Globus pallidus (tissue), 1 donor: ENCODE measurements at regions not wholly inside any gene's neighbourhood (a gene's known extent, or its start where the extent isn't known, plus 50 kb on each side); places are given as distances from the start of the nearest gene placed in this dataset.

Experiments used
- DNase-seq: peaks from one replicate; pipeline ENCODE4 v3.0.0-alpha.2; 2015; ENCODE audit warnings: low spot score

- no peak for DNase-seq
Measured at GRCh38 chr10:31145986-31146385, 114.3 kb upstream of the ZNF438 start.

GRCh38 chr10:31146491-31147209 is 115.0 kb upstream of the ZNF438 start:
- DNase-seq: no peak

DNA sequence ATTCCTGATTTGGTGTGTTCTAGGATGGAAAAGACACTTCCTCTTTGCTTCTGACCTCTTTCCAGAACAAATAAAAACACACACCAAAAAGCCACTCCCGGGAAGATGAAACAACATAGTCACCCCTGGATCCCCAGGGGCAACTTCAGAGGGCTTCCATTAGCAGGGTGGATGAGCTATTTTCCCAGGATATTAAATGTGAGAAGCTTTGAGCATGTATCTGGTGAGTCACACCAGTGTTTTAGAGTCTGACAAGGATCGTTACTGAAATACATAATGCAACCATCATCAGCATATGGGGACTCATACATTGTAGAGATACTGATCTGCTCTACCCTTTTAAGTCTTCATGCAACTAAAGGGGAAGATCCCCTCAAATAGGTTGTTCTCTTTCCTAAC is 115.5 kb upstream of the ZNF438 start:
- DNase-seq: no peak

GRCh38 chr10:31148951-31149350 is 117.3 kb upstream of the ZNF438 start:
- DNase-seq: no peak

DNA sequence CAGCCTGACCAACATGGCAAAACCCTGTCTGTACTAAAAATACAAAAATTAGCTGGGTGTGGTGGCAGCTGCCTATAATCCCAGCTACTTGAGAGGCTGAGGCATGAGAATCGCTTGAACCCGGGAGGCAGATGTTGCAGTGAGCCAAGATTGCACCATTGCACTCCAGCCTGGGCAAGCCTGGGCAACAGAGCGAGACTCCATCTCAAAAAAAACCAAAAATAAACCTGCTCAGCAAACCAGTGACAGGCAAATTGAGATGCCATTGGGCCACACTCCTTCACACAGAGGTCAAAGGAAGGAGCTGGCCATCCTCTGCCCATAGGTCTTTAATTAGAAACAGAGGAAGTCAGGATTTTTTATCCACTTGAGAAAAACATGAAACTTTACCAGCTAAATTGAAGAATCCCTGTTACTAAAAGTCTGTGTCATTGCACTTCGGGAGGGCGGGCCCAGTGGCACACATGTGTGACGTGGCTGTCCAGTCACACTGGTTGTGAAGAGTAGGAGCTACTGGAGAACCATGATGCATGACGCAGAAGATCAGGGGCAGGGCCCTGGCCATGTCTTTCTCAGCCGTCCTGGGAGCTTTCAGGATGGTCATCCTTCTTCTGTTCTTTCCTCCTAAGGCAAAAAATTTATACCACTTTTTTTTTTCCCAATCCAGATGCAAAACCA is 118.3 kb upstream of the ZNF438 start:
- no peak for DNase-seq

DNA sequence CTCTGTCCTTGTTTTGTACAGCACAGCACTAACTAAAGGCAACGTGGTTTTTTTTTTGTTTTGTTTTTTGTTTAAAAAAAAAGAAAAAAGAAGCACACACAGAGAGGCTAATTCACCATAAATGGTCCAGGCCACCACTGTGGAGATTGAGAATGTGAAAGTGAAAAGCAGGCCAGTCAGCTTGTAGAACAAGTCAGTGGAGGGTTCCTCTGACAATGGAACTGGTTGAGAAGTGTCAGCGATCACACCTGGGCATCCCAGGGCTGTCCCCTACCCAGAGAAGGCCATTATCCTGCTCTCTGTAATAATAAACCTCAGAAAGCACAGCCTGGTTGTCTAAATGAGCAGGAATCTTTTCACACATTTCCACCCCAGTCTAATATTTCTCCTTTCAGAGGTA is 119.6 kb upstream of the ZNF438 start:
- no peak for DNase-seq

- DNase-seq: no peak
Measured at GRCh38 chr10:31152421-31153135, 120.9 kb upstream of the ZNF438 start.

DNA sequence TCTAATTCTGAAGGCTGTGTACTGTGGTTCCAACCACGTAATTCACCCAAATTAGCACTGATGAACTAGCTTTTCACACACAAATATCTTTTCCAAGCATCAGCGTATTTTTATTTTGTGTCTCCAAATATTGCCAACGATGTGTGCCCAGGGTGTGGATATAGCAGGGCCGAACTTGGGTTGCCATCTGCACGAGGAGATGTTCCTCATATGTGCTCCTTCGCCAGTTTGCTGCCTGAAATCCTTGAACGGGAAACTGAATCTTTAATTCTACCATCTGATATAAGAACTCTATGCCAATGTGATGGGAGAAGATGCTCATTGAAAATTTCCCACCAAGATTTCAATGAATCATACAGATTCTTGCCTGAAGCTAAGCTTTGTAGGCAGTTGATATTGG is 121.5 kb upstream of the ZNF438 start:
- DNase-seq: no peak

- no peak for DNase-seq
Measured at GRCh38 chr10:31153692-31154091, 122.0 kb upstream of the ZNF438 start.

DNA sequence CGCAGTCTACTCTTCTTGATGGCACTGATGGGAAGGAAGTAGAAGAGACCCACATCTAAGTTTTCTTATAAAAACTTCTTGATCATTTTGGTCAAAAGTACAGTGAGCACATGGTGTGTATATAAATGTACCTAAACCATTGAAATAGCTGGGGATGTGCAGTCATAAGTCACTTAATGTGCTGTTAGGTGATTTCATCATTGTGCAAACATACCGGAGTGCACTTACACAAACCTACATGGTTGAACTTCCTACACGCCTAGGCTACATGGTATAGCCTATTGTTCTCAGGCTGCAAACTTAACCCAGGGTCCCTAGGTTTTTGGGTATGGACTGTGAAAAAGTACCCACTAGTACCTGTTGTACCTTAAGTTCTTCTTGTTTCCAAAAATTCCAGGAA is 123.3 kb upstream of the ZNF438 start:
- no peak for DNase-seq

DNA sequence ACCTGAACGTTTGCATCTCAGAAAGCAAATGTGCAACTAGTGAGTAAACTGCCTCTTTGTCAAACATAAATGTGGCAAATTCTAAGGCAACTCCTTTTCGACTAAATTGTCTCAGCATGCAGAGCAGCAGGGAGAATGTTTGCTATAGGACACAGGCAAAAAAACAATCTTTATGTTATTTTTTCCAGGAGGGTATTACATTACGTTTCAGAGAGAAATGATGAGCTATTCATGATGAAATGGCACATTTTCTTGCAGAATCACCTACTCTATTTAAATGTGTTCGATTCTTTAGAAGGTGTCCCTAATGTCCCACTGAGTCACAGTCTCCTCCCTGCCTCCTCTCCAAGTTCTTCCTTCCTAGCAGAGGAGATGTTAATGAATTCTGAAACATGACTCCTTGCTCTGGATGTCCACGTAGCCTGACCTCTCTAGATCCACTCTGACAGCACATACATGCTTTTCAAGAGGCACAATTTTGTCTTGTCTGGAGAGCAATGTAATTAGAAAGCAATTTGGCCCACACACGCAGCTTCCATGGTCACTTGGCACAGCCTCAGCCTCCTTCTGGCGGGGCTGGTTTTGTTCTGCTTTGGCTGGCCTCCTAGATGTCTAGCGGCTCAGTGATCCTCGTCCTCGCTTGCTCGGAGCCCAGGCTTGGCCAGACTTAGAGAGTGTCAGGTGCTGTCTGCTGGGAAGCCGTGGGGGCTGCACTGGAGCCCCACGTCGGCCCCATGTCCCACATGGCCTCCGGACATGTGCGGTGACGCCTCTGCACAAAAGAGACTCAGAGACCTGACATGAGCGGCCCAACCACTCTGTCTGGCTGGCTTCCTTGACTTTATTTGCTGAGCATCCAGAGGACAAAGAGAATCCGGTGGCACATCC is 125.7 kb upstream of the ZNF438 start:
- DNase-seq: peak; percentile 66

DNA sequence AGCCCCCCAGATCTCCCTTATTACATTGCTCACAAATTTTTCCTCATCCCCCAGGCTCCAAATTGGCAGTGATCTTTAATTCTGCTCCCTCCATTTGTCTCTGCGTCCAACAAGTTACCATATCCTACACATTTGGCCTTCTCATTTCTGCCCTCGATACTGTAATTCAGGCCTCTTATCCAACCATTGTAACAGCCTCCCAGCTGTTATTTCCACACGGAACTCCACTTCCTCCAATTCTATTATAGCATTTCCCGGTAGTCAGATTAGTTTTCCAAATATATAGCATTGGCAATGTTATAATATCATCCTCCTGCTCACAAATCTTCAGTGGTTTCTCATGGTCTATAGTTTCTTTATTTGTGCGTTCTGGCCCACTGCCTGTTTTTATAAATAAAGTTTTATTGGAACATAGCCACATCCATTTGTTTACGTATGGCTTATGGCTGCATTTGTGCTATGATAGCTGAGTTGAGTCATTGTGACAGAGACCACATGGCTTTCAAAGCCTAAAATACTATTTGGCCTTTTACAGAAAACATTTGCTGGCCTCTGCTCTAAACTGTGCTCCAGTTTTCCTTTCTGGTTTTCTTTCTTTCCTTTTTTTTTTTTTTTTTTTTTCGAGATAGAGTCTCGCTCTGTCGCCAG is 126.5 kb upstream of the ZNF438 start:
- no peak for DNase-seq

DNA sequence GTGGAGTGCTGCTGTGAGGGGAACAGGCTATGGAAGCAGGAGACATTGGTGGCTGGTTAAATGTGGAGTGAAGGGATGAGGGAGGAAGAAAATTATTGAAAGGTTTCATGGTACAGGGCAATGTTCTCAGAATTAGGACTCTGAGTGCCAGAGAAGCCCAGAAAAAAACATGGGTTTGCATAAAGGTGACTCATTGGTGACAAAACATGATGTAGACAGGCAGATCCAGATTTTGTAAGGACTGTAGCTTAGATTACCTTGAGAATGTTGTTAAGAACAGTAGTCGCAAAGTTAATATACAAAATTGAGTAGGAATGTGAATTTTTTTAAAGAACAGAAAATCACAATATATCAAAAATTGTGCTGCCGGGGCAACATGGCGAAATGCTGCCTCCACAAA is 134.9 kb upstream of the ZNF438 start:
- no peak for DNase-seq

DNA sequence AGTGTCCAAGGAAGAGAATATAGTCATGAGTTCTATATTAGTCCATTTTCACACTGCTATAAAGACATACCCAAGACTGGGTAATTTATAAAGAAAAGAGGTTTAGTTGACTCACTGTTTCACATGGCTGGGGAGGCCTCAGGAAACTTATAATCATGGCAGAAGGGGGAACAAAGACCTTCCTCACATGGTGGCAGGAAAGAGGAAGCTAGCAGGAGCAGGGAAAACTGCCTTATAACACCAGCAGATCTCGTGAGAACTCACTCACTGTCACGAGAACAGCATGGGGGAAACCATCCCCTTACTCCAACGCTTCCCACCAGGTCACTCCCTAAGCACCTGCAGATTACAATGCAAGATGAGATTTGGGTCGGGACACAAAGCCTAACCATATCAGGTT is 139.0 kb upstream of the ZNF438 start:
- DNase-seq: no peak

DNA sequence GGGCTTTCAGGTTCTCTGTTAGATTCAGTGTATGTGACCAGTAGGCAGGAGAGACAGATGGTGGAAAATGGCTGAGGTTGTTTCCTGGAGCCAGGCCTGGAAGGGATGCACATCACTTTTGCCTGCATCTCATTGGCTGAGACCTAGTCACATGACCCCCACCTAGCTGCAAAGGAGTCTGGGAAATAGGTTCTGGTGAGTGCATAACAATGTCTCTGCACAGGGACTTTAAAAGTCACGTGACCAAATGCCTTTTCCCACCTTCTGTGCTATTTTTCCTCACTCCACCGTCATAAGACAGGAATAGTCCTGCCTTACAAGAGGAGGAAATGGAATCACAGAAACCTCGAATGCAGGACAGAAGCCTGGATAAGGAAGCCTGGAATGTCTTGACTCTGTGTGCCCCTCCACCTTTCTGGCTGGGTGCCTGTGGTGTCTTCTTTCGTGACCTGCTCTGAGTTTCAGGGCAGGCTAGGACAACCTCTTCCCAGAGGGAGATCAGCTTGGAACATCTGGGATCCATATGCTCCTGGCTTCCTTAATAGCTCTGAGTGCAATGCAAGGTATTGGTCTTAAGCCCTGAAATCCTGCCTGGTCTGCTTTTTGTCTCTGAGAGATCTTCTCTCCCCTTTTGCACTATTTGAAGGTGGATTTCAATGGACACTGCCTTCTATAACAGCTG is 139.9 kb upstream of the ZNF438 start:
- DNase-seq: no peak

DNA sequence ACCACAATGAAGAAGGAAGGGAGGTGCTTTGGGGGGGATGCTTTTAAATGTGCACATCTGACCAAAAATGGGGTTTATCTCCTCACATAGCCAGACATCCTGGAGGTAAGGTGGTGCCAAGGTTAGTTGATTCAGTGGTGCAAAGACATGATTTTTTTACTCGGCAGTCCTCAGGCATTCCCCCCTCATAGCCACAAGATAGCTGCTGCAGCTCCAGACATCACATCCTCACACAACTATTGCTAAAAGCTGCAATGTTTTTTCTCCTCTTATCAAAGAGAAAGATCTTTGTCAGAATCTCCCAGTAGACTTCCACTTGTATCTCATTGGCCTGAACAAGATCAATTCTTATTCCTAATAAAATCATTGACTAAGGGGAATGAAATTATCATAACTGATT is 141.3 kb upstream of the ZNF438 start:
- DNase-seq: no peak

GRCh38 chr10:31173752-31174151 is 142.1 kb upstream of the ZNF438 start:
- no peak for DNase-seq

GRCh38 chr10:31179091-31179680 is 139.8 kb upstream of the ZEB1 start:
- no peak for DNase-seq

DNA sequence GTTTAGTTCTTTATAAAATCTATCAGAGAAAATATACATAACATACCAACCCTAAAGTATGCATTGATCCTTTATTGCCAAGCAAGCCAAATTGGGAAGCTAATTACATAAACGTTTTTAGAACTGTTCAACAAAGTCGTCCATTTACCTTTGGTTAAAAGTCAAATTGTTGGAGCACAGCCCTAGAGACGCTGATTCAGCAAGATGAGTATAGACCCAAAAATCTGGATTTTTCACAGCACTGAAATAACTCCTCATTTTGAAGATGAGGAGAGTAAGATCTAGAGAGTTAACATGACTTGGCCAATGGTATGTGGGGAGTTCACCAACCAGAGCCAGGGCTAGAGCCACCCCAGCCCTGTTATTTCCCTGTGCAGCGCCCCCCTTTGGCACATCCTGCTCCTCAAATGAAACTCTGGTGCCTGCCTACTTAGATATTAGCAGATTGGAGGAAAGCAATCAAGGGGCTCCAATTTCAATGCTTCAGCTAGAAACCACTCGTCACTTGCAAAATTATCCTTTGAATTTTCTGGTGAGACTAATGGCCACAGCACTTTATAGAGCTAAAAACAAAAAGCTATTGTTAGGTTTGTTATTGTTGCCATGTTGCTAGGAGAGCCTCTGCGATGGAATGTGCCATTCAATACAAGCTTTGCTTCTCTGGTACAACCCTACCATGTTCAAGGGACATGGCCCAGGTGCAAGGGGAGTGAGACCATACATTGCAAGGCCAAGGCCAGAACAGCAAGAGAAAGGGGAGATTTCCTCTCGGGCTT is 132.6 kb upstream of the ZEB1 start:
- DNase-seq: no peak

DNA sequence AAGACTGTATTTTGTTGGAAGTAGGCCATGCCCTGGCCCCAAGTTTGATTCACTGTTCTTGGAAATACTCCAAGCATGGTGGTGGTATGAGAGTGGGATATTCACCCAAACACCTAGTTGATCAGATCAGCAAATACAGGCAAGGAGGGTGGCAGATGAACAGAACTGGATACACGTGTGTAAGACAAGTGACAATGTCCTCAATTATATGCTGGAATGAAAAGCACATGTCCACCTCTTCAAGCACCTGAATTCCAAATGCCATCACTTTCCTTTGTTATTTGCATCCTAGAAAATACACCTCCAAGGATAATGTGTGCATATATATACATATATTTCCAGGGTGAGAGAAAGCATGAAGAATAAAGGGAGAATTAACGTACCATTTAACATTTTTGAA is 131.8 kb upstream of the ZEB1 start:
- no peak for DNase-seq
